Keratinocyte (primary cell): ENCODE measurements at regions not wholly inside any gene's neighbourhood (a gene's known extent, or its start where the extent isn't known, plus 50 kb on each side); places are given as distances from the start of the nearest gene placed in this dataset.

Experiments
- DNase-seq: peaks from one replicate; pipeline ENCODE4 v3.0.0-alpha.2; 2011; ENCODE audit warnings: low read depth, missing footprints, low spot score
- FAIRE-seq: peaks from 2 replicates; lab custom pipeline; 2011; peaks lifted over from hg19 to GRCh38; lab: Jason Lieb, UNC
- H2AFZ ChIP-seq: 2 replicates; pipeline ENCODE4 v1.6.0; 2012; ENCODE audit warnings: low read length, control low read depth, inconsistent platforms; ENCODE audit not compliant: control insufficient read depth
- H3K27ac ChIP-seq: 2 replicates; pipeline ENCODE4 v1.5.1; 2011; ENCODE audit warnings: low read length; ENCODE audit not compliant: control insufficient read depth, insufficient read depth
- H3K27me3 ChIP-seq: 3 replicates; pipeline ENCODE4 v1.6.0; 2011; ENCODE audit warnings: low read length; ENCODE audit not compliant: control insufficient read depth, insufficient read depth; ENCODE audit errors: extremely low read depth
- H3K36me3 ChIP-seq, 2 experiments: 2 replicates in 1 of 2; 3 replicates in 1 of 2; pipeline ENCODE4 v1.5.1; 2011; ENCODE audit warnings: low read length in 2 of 2, mild to moderate bottlenecking in 1 of 2; ENCODE audit not compliant: control insufficient read depth in 2 of 2, insufficient read depth in 2 of 2; ENCODE audit errors: extremely low read depth in 1 of 2
- H3K4me1 ChIP-seq: 3 replicates; pipeline ENCODE4 v1.5.1; 2011; ENCODE audit warnings: low read length; ENCODE audit not compliant: control insufficient read depth, insufficient read depth; ENCODE audit errors: extremely low read depth
- H3K4me2 ChIP-seq: 3 replicates; pipeline ENCODE4 v1.6.0; 2011; ENCODE audit warnings: low read depth, low read length; ENCODE audit not compliant: control insufficient read depth, insufficient read depth; ENCODE audit errors: extremely low read depth
- H3K4me3 ChIP-seq, 3 experiments: fragments of 200-600 bp in 1 of 3; sonication (generic) in 1 of 3; 2 replicates in 2 of 3; 3 replicates in 1 of 3; pipeline ENCODE4 v1.5.1; 2011 to 2016; ENCODE audit warnings: low read length in 3 of 3, mild to moderate bottlenecking in 3 of 3, control low read depth in 2 of 3, inconsistent platforms in 1 of 3, low read depth in 1 of 3, mixed read lengths in 1 of 3, mixed run types in 1 of 3, moderate library complexity in 1 of 3; ENCODE audit not compliant: control insufficient read depth in 2 of 3, insufficient read depth in 2 of 3; ENCODE audit errors: extremely low read depth in 1 of 3
- H3K79me2 ChIP-seq: 2 replicates; pipeline ENCODE4 v1.6.0; 2012; ENCODE audit warnings: low read length; ENCODE audit not compliant: control insufficient read depth, insufficient read depth
- H3K9ac ChIP-seq: 3 replicates; pipeline ENCODE4 v1.6.0; 2011; ENCODE audit warnings: low read length; ENCODE audit not compliant: control insufficient read depth, insufficient read depth; ENCODE audit errors: extremely low read depth
- H3K9me1 ChIP-seq: 3 replicates; pipeline ENCODE4 v1.6.0; 2011; ENCODE audit warnings: low read length; ENCODE audit not compliant: control insufficient read depth, insufficient read depth; ENCODE audit errors: extremely low read depth
- H3K9me3 ChIP-seq: 2 replicates; pipeline ENCODE4 v1.5.1; 2012; ENCODE audit warnings: low read depth, low read length; ENCODE audit not compliant: control insufficient read depth
- H4K20me1 ChIP-seq: 3 replicates; pipeline ENCODE4 v1.6.0; 2011; ENCODE audit warnings: low read length; ENCODE audit not compliant: control insufficient read depth, insufficient read depth; ENCODE audit errors: extremely low read depth
- EZH2 ChIP-seq: IDR thresholded peaks from one replicate; pipeline ENCODE4 v1.6.1; 2012; ENCODE audit warnings: inconsistent platforms, mild to moderate bottlenecking, low read length, moderate library complexity
- dilution Hi-C: fragments of 300-500 bp; cut with MboI; formaldehyde crosslinking; loops from one replicate; pipeline ENCODE4 v1.7.0; 2020; ENCODE audit warnings: low sequenced_read_pairs; ENCODE audit not compliant: extremely low pct_ligation_motif_present
- TF ChIP-seq, protein P1 (sequence below), 3 experiments: IDR thresholded peaks in 1 of 3; conservative IDR thresholded peaks in 1 of 3; optimal IDR thresholded peaks in 1 of 3; 2 replicates in 2 of 3; 3 replicates in 1 of 3; pipeline versions ENCODE3 to v1.5.1; 2011; ENCODE audit warnings: low read length in 3 of 3, mild to moderate bottlenecking in 3 of 3, moderate library complexity in 2 of 3, control low read depth in 1 of 3, inconsistent platforms in 1 of 3; ENCODE audit not compliant: insufficient read depth in 2 of 3; ENCODE audit errors: extremely low read depth in 1 of 3

DNA sequence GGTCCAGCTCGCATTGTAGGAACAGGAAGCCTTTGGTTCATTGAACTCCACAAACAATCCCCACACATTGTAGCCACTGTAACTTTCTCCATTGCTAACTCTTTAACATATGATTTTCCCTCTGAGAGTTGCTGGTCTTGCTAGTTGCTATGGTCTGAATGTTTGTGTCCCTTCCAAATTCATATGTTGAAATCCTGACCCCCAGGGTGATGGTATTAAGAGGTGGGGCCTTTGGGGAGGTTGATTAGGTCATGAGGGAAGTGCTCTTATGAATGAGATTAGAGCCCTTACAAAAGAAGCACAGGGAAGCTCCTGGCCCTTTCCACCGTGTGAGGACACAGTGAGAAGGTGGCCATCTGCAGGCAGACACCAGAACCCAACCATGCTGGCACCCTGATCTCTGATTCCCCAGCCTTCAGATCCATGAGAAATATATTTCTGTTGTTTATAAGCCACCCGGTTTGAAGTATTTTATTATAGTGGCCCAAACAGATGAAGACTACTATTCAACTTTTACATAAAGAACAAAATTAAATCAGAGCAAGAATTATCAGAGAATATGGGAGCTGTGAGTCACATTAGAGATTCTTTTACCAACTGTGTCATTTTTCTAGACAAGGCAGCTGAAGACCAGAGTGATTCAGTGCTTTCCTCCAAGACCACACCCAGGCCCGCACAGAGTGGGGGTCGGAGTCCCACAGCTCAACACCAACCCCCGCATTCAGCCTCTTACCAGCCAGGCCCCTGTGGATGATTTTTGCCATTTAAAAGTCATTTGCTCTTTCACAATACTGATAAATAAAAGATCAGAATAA is 143.0 kb downstream of the SAMD5 start:
- Histone ChIP-seq H3K27ac (no peak overlapping the region), H3K4me1 (no peaks in the 10 kb centered on the region), H3K4me3 (no peak overlapping the region), H3K9ac (no peak overlapping the region), H3K27me3 (no peaks in the 10 kb centered on the region), H3K36me3 (no peaks in the 10 kb centered on the region), H3K9me1 (no peaks in the 10 kb centered on the region), H4K20me1 (no peaks in the 10 kb centered on the region), H3K9me3 (no peaks in the 10 kb centered on the region), H3K79me2 (no peaks in the 10 kb centered on the region), H2AFZ (no peak overlapping the region), H3K4me2 (no peak overlapping the region)
- dilution Hi-C loops, result no loop called here
- FAIRE-seq, result no peak
- TF ChIP-seq, protein P1, sequence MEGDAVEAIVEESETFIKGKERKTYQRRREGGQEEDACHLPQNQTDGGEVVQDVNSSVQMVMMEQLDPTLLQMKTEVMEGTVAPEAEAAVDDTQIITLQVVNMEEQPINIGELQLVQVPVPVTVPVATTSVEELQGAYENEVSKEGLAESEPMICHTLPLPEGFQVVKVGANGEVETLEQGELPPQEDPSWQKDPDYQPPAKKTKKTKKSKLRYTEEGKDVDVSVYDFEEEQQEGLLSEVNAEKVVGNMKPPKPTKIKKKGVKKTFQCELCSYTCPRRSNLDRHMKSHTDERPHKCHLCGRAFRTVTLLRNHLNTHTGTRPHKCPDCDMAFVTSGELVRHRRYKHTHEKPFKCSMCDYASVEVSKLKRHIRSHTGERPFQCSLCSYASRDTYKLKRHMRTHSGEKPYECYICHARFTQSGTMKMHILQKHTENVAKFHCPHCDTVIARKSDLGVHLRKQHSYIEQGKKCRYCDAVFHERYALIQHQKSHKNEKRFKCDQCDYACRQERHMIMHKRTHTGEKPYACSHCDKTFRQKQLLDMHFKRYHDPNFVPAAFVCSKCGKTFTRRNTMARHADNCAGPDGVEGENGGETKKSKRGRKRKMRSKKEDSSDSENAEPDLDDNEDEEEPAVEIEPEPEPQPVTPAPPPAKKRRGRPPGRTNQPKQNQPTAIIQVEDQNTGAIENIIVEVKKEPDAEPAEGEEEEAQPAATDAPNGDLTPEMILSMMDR (optimal IDR thresholded peaks at IDR 0.05 in 1 of 3, IDR thresholded peaks at IDR 0.05 in 1 of 3, conservative IDR thresholded peaks at IDR 0.05 in 1 of 3; ENCODE audit: extremely low read depth in 1 of 3, insufficient read depth in 2 of 3, low read length in 3 of 3), result peak in 2 of 3 experiments; percentile 40 to 51
- no peak for TF ChIP-seq EZH2
- no peak for DNase-seq

- H3K9me3 ChIP-seq, result no peaks in the 10 kb centered on the region
- H3K4me3 ChIP-seq, result no peak overlapping the region
- TF ChIP-seq, protein P1 (optimal IDR thresholded peaks at IDR 0.05 in 1 of 3, IDR thresholded peaks at IDR 0.05 in 1 of 3, conservative IDR thresholded peaks at IDR 0.05 in 1 of 3; ENCODE audit: extremely low read depth in 1 of 3, insufficient read depth in 2 of 3, low read length in 3 of 3), result no peak
- no peak for TF ChIP-seq EZH2
- no peaks in the 10 kb centered on the region for H3K79me2 ChIP-seq
- H3K27me3 ChIP-seq, result no peaks in the 10 kb centered on the region
- no peaks in the 10 kb centered on the region for H3K9me1 ChIP-seq
- dilution Hi-C loops, result no loop called here
- no peaks in the 10 kb centered on the region for H4K20me1 ChIP-seq
- no peak for DNase-seq
- no peak for FAIRE-seq
- H3K27ac ChIP-seq, result no peak overlapping the region
- H3K4me2 ChIP-seq, result no peak overlapping the region
- H3K4me1 ChIP-seq, result no peaks in the 10 kb centered on the region
- H3K36me3 ChIP-seq, result no peaks in the 10 kb centered on the region
- H3K9ac ChIP-seq, result no peak overlapping the region
- H2AFZ ChIP-seq, result no peak overlapping the region
These were observed 145.1 kb downstream of the SAMD5 start for GRCh38 chr6:147653631-147654030.
